ENCODE measurements at regions not wholly inside any gene's neighbourhood (a gene's known extent, or its start where the extent isn't known, plus 50 kb on each side); places are given as distances from the start of the nearest gene placed in this dataset.
A peak's percentile ranks its signal among the peaks of the same experiment; 100 is the strongest.

- Histone ChIP-seq H3K9me3 (no peaks in the 10 kb centered on the region), H3K27ac (no peak overlapping the region), H3K36me3 (replicated peaks in 1 of 2; ENCODE audit: insufficient read depth in 1 of 2, low read depth in 2 of 2) (no peaks in the 10 kb centered on the region), H3K4me3 (no peak overlapping the region), H3K27me3 (no peaks in the 10 kb centered on the region), H3K4me1 (no peaks in the 10 kb centered on the region)
- ATAC-seq, result no peak
- intact Hi-C loops (cut with DNase I), result no loop called here
- WGBS, 2 donors, result 32 to 43% methylated on average over 4 of the region's 4 CpGs
- no peak for DNase-seq
- no peak for TF ChIP-seq CTCF (IDR thresholded peaks at IDR 0.05)
- TF ChIP-seq POLR2A (IDR thresholded peaks at IDR 0.05), result no peak
Measured at GRCh38 chr20:39935901-39936300, 753.1 kb downstream of the MAFB start.

GRCh38 chr20:39916236-39916765 lies 772.7 kb downstream of the MAFB start:
- Histone ChIP-seq H3K4me1 (peaks cover 7% of the 10 kb centered on the region), H3K4me3 (no peak overlapping the region), H3K36me3 (replicated peaks in 1 of 2; ENCODE audit: insufficient read depth in 1 of 2, low read depth in 2 of 2) (no peaks in the 10 kb centered on the region), H3K9me3 (no peaks in the 10 kb centered on the region), H3K27me3 (no peaks in the 10 kb centered on the region), H3K27ac (no peak overlapping the region)
- no peak for ATAC-seq
- intact Hi-C loops (cut with DNase I), result no loop called here
- 57 to 70% methylated on average over 2 of the region's 2 CpGs for WGBS, 2 donors
- TF ChIP-seq CTCF (IDR thresholded peaks at IDR 0.05) (no peak), POLR2A (IDR thresholded peaks at IDR 0.05) (no peak)
- no peak for DNase-seq

- 45 to 59% methylated on average over 2 to 3 of the region's 3 CpGs for WGBS, 2 donors
Measured at GRCh38 chr20:39913274-39913673, 775.8 kb downstream of the MAFB start.

GRCh38 chr20:39911497-39911896 lies 777.5 kb downstream of the MAFB start:
- H3K27me3 ChIP-seq, result no peaks in the 10 kb centered on the region
- peaks cover 7% of the 10 kb centered on the region for H3K4me1 ChIP-seq
- intact Hi-C loops (cut with DNase I), result no loop called here
- H3K36me3 ChIP-seq (replicated peaks in 1 of 2; ENCODE audit: insufficient read depth in 1 of 2, low read depth in 2 of 2), result no peaks in the 10 kb centered on the region
- no peak overlapping the region for H3K27ac ChIP-seq
- TF ChIP-seq POLR2A (IDR thresholded peaks at IDR 0.05) (no peak), CTCF (IDR thresholded peaks at IDR 0.05) (no peak)
- H3K9me3 ChIP-seq, result no peaks in the 10 kb centered on the region
- ATAC-seq, result no peak
- H3K4me3 ChIP-seq, result no peak overlapping the region
- WGBS, 2 donors, result 28 to 29% methylated on average over 1 of the region's 1 CpG
- peak in 1 of 4 donors; percentile 34 for DNase-seq

More at GRCh38 chr20:39913274-39913673, 775.8 kb downstream of the MAFB start:
- Histone ChIP-seq H3K4me3 (no peak overlapping the region), H3K9me3 (no peaks in the 10 kb centered on the region), H3K4me1 (peaks cover 7% of the 10 kb centered on the region), H3K36me3 (replicated peaks in 1 of 2; ENCODE audit: insufficient read depth in 1 of 2, low read depth in 2 of 2) (no peaks in the 10 kb centered on the region), H3K27ac (no peak overlapping the region), H3K27me3 (no peaks in the 10 kb centered on the region)
- ATAC-seq, result no peak
- intact Hi-C loops (cut with DNase I), result no loop called here
- DNase-seq, result no peak
- TF ChIP-seq CTCF (IDR thresholded peaks at IDR 0.05) (no peak), POLR2A (IDR thresholded peaks at IDR 0.05) (no peak)

GRCh38 chr20:39910536-39910935 lies 778.5 kb downstream of the MAFB start:
- ATAC-seq (no peak), DNase-seq (peak in 2 of 4 donors; percentile 12 to 18)
- 21 to 24% methylated on average over 2 of the region's 2 CpGs for WGBS, 2 donors
- Histone ChIP-seq H3K4me3 (no peak overlapping the region), H3K27ac (no peak overlapping the region), H3K9me3 (no peaks in the 10 kb centered on the region), H3K4me1 (peaks cover 7% of the 10 kb centered on the region), H3K27me3 (no peaks in the 10 kb centered on the region), H3K36me3 (replicated peaks in 1 of 2; ENCODE audit: insufficient read depth in 1 of 2, low read depth in 2 of 2) (no peaks in the 10 kb centered on the region)
- TF ChIP-seq CTCF (IDR thresholded peaks at IDR 0.05), result no peak
- intact Hi-C loops (cut with DNase I), result no loop called here

All from body of pancreas (tissue), 4 donors.